ENCODE measurements at regions not wholly inside any gene's neighbourhood (a gene's known extent, or its start where the extent isn't known, plus 50 kb on each side); places are given as distances from the start of the nearest gene placed in this dataset.

DNA sequence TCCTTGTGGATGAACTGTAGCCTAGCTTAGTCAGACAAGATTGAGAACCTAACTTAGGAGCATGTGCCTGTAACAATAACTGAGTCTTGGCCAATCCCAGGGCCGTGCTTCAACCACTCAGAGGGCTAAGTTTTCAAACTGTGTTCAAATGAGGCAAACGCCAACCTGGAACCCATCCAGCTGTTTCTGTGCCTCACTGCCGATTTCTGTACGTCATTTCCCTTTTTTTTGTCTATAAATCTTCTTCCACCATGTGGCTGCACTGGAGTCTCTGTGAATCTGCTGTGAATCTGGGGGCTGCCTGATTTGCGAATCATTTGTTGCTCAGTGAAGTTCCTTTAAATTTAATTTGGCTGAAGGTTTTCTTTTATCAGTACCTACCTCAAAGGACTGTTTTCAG, 115.0 kb upstream of the CHD6 start:
- no peak for TF ChIP-seq CTCF (IDR thresholded peaks at IDR 0.05)
- no peak for TF ChIP-seq POLR2A (IDR thresholded peaks at IDR 0.05)

Data from heart left ventricle (tissue), 13 donors.